NCI-H1930 (cell line): ENCODE measurements at regions not wholly inside any gene's neighbourhood (a gene's known extent, or its start where the extent isn't known, plus 50 kb on each side); places are given as distances from the start of the nearest gene placed in this dataset.

Experiments used
- DNase-seq, 2 experiments: peaks; one replicate each; lab custom pipeline; 2025; lab: John Stamatoyannopoulos, UW

DNA sequence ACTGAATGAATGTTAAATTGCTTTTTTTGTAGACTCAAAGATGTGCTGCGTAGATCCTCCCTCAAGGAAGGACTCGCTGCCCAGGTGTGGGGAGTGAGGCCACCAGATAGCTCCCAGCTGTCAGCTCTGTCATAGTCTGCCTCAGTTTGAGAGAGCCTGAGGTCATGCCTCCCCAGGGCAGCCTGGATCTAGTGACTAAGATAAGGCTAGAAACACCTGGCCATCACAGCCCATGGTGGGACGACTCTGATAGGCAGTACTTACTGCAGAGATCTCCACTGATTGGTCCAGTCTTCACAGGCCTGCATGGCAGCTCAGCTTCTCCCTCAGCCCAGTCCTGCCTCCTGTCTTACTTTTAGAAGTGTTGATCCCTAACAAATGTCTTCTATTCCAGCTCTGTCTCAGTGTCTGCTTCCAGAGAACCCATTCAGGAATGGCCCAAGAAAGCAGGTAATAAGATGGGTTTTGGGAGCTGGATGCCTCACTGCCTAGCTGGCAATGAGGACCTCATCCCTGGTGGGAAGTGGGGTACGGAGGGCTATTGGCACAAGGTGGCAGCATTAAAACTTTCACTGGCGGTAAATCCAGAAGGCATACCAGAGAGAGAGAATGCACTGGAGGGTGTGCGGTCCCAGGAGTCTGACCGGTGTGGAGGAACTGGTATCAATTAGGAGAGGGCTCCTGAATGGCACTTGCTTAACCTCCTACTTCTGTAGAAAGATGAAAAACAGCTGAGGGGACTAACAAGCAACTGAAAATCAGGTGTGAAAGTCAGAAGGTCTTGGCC is 55.3 kb upstream of the GPR37L1 start:
- no peak for DNase-seq

DNA sequence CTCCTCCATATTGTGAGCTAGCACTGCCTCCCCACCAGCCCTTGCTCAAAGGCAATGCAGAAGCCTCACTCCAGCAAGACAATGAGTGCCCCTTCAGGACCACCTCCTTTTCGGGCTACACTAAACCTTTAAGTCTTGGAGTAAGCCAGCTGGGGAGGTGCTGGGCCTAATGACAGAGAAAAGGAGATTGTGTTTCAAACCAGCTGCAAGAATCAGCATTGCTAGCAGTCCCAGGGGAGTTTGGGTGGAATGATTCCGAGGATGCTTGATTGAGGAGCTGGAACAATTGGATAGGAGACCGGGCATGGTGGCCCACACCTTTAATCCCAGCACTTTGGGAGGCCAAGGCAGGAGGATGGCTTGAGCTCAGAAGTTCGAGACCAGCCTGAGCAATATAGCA is 54.1 kb upstream of the GPR37L1 start:
- DNase-seq, result no peak

DNA sequence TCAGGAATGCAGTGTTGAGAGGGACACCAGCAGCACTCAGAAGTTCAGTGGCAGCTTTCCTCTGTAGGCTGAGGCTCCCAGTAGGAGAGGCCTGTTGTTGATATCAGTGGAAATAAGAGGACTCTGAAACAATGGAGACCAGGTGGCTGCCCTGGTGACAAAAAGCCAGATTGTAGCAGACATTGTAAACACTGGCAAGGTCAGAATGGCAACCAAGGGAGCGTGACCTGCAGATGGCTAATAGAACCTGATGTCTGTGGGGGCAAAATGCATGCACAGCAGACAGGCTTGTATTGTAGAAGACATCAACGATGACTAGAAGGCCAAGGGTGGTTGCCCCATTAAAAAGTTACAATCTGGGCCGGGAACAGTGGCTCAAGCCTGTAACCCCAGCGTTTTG is 53.1 kb upstream of the GPR37L1 start:
- peak in 1 of 2 experiments; percentile 22 for DNase-seq

DNA sequence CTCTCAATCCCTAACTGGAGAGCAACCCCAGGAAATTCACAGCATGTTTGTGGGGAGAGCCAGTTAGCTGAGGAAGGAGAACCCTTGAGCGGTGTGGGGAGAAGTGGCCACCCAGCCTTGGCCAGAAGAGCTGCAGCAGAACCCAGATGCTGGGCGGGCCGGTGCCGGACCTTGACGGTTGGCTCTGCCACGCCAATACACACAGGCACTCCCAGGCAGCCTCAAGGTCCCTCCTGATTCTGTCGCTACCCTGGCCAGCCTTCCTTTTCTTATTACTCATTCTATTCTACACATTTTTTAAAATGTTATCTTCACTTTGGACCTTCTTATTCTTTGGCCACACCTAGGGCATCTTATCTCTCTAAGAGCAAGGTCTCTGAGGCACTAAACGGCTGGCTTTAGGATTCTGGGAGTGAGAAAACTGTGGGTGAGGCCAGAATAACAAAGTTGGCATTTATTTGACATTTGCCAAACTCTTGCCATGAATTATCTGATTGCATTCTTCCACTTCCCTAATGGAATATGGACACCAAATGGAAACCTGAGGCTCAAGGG is 50.4 kb upstream of the GPR37L1 start:
- no peak for DNase-seq
